ENCODE measurements at regions not wholly inside any gene's neighbourhood (a gene's known extent, or its start where the extent isn't known, plus 50 kb on each side); places are given as distances from the start of the nearest gene placed in this dataset.

DNA sequence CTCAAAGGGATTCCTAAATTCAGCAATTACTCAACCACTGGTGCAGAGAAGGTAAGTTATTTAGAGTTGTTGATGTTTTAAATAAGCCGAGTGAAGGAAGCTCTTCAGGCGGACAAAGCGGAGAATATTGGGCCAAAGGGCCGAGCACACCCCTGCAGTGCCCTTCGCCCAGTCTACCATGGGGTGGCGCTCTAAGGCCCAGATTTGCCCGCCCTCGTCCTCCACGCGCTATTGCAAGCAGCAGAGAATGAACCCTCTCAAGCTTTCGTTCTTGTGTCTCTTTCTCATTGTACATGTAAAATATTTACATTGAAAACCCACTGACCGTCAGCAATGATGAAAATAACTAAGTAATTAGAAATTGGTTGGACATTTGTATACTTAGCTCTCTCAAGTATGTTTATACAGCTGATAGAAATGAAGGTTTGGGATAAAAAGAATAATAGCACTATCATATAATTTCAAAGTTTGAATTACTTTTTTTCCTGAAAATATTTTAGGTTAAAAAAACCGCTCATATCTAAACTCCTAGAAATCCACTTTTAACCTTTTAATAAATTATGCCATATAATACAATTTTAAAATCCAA, 195.0 kb upstream of the CEP162 start:
- DNase-seq (ENCODE audit: extremely low read depth in 1 of 4, low spot score in 3 of 4) (peak; percentile 55 to 75 (median 62)), FAIRE-seq (peak; percentile 78), ATAC-seq (peak; percentile 100)
- no peaks in the 10 kb centered on the region for H3K9me1 ChIP-seq (ENCODE audit: control insufficient read depth, insufficient read depth, low read length)
- no peaks in the 10 kb centered on the region for H3K36me3 ChIP-seq (ENCODE audit: control insufficient read depth, insufficient read depth, low read length)
- no peaks in the 10 kb centered on the region for H3K27me3 ChIP-seq (ENCODE audit: control insufficient read depth in 2 of 2, insufficient read depth in 2 of 2, low read length in 2 of 2)
- H3K9ac ChIP-seq (ENCODE audit: insufficient read depth in 1 of 2, low read depth in 2 of 2, low read length in 2 of 2): no peak overlapping the region
- H2AFZ ChIP-seq (ENCODE audit: low read depth, low read length): peak overlapping the region; percentile 34; the same call in 1 of the 2 replicates
- no peak overlapping the region for H3K4me3 ChIP-seq
- CTCF ChIA-PET (ENCODE audit: low intra/inter-chr PET ratio): interaction anchor here (0.7 to 1.1 kb wide), 4 partner anchors 114 to 545 kb away, joined by 3 read pairs; no protein-coding TSS in a partner anchor
- H3K4me1 ChIP-seq (replicated peaks in 1 of 2; ENCODE audit: control insufficient read depth in 2 of 2, insufficient read depth in 2 of 2, low read length in 2 of 2): no peaks in the 10 kb centered on the region
- H4K20me1 ChIP-seq (replicated peaks; ENCODE audit: control insufficient read depth, insufficient read depth, low read length): no peaks in the 10 kb centered on the region
- intact Hi-C loops (cut with micrococcal nuclease): loop anchor here (1.0 to 5.0 kb wide), 7 partner anchors 128 to 702 kb away; no protein-coding TSS in a partner anchor
- BruUV-seq (replicated peaks): no TSS peak
- in situ Hi-C loops (cut with MboI): no loop called here
- no peaks in the 10 kb centered on the region for H3K9me3 ChIP-seq (replicated peaks; ENCODE audit: control insufficient read depth, insufficient read depth, low read depth, low read length)
- 3% methylated on average over 13 of the region's 13 CpGs for WGBS (ENCODE audit: insufficient coverage, low coverage, missing lambda C conversion rate)
- no peaks in the 10 kb centered on the region for H3K79me2 ChIP-seq (ENCODE audit: control insufficient read depth, insufficient read depth, low read length)
- H3K4me2 ChIP-seq (ENCODE audit: insufficient read depth, low read length): no peak overlapping the region
- no peak overlapping the region for H3K27ac ChIP-seq (ENCODE audit: extremely low read depth, low read depth, low read length)
- POLR2A ChIA-PET: interaction anchor here (0.6 to 0.7 kb wide), 2 partner anchors 1118 to 1357 kb away, joined by 3 read pairs; partner anchors contain the start of gene UBE3D
- no peak for TF ChIP-seq CXXC5 (CRISPR knock-in tag; IDR thresholded peaks at IDR 0.05)
- TF ChIP-seq RUNX1 (IDR thresholded peaks at IDR 0.05; ENCODE audit: low read depth): no peak
- TF ChIP-seq ZNF551 (CRISPR knock-in tag; IDR thresholded peaks at IDR 0.05): no peak
- no peak for TF ChIP-seq IFI16 (CRISPR knock-in tag; IDR thresholded peaks at IDR 0.05)
- TF ChIP-seq, protein P1, sequence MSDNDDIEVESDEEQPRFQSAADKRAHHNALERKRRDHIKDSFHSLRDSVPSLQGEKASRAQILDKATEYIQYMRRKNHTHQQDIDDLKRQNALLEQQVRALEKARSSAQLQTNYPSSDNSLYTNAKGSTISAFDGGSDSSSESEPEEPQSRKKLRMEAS (CRISPR knock-in tag; IDR thresholded peaks at IDR 0.05): no peak
- TF ChIP-seq, protein P2, sequence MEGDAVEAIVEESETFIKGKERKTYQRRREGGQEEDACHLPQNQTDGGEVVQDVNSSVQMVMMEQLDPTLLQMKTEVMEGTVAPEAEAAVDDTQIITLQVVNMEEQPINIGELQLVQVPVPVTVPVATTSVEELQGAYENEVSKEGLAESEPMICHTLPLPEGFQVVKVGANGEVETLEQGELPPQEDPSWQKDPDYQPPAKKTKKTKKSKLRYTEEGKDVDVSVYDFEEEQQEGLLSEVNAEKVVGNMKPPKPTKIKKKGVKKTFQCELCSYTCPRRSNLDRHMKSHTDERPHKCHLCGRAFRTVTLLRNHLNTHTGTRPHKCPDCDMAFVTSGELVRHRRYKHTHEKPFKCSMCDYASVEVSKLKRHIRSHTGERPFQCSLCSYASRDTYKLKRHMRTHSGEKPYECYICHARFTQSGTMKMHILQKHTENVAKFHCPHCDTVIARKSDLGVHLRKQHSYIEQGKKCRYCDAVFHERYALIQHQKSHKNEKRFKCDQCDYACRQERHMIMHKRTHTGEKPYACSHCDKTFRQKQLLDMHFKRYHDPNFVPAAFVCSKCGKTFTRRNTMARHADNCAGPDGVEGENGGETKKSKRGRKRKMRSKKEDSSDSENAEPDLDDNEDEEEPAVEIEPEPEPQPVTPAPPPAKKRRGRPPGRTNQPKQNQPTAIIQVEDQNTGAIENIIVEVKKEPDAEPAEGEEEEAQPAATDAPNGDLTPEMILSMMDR (IDR thresholded peaks at IDR 0.05 in 2 of 3, conservative IDR thresholded peaks at IDR 0.05 in 1 of 3; ENCODE audit: insufficient read depth in 2 of 3, low read depth in 1 of 3, low read length in 3 of 3): peak; percentile 89 to 96 (median 91)
- TF ChIP-seq SP1 (CRISPR knock-in tag; IDR thresholded peaks at IDR 0.05): no peak
- no peak for TF ChIP-seq RBM17 (IDR thresholded peaks at IDR 0.05; ENCODE audit: borderline replicate concordance, low read depth, low read length)
- TF ChIP-seq ARID1B (IDR thresholded peaks at IDR 0.05): no peak
- no peak for TF ChIP-seq HDAC3 (IDR thresholded peaks at IDR 0.05; ENCODE audit: borderline replicate concordance, partially characterized antibody)
- peak; percentile 85 for TF ChIP-seq SMC3 (conservative IDR thresholded peaks at IDR 0.05; ENCODE audit: insufficient read depth, low read depth, low read length)
- TF ChIP-seq, protein P3, sequence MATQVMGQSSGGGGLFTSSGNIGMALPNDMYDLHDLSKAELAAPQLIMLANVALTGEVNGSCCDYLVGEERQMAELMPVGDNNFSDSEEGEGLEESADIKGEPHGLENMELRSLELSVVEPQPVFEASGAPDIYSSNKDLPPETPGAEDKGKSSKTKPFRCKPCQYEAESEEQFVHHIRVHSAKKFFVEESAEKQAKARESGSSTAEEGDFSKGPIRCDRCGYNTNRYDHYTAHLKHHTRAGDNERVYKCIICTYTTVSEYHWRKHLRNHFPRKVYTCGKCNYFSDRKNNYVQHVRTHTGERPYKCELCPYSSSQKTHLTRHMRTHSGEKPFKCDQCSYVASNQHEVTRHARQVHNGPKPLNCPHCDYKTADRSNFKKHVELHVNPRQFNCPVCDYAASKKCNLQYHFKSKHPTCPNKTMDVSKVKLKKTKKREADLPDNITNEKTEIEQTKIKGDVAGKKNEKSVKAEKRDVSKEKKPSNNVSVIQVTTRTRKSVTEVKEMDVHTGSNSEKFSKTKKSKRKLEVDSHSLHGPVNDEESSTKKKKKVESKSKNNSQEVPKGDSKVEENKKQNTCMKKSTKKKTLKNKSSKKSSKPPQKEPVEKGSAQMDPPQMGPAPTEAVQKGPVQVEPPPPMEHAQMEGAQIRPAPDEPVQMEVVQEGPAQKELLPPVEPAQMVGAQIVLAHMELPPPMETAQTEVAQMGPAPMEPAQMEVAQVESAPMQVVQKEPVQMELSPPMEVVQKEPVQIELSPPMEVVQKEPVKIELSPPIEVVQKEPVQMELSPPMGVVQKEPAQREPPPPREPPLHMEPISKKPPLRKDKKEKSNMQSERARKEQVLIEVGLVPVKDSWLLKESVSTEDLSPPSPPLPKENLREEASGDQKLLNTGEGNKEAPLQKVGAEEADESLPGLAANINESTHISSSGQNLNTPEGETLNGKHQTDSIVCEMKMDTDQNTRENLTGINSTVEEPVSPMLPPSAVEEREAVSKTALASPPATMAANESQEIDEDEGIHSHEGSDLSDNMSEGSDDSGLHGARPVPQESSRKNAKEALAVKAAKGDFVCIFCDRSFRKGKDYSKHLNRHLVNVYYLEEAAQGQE (IDR thresholded peaks at IDR 0.05; ENCODE audit: borderline replicate concordance): peak; percentile 82
- TF ChIP-seq, protein P3 (CRISPR knock-in tag; IDR thresholded peaks at IDR 0.05; ENCODE audit: low read depth): no peak

Data from K562 (cell line).